Tibial artery (tissue), 4 donors: ENCODE measurements at regions not wholly inside any gene's neighbourhood (a gene's known extent, or its start where the extent isn't known, plus 50 kb on each side); places are given as distances from the start of the nearest gene placed in this dataset.

Source experiments
- DNase-seq, 2 donors: peaks; one replicate each; pipeline ENCODE4 v3.0.0-alpha.2; 2019
- H3K27ac ChIP-seq, 2 donors: fragments of 200-600 bp; sonication (generic) in 1 of 2; 1 replicate in 1 of 2; 2 replicates in 1 of 2; pipeline ENCODE4 v1.5.1; 2018 to 2019; ENCODE audit warnings: mild to moderate bottlenecking in 1 of 2
- H3K27me3 ChIP-seq, 2 donors: fragments of 200-600 bp; sonication (generic) in 1 of 2; one replicate each; pipeline versions ENCODE4 v1.5.1 to v1.6.0; 2016 to 2019
- H3K36me3 ChIP-seq, 3 donors: fragments of 200-600 bp; sonication (generic) in 2 of 3; one replicate each; pipeline ENCODE4 v1.5.1; 2016 to 2019; ENCODE audit warnings: mild to moderate bottlenecking in 2 of 3
- H3K4me1 ChIP-seq, 4 donors: fragments of 200-600 bp; sonication (generic) in 2 of 4; 1 replicate in 3 of 4; 2 replicates in 1 of 4; pipeline ENCODE4 v1.5.1; 2016 to 2019
- H3K4me3 ChIP-seq, 2 donors: fragments of 200-600 bp; sonication (generic) in 1 of 2; 1 replicate in 1 of 2; 2 replicates in 1 of 2; pipeline ENCODE4 v1.5.1; 2018 to 2019; ENCODE audit warnings: mild to moderate bottlenecking in 2 of 2
- H3K9me3 ChIP-seq, 3 donors: fragments of 200-600 bp; sonication (generic) in 1 of 3; one replicate each; pipeline ENCODE4 v1.5.1; 2016 to 2019
- intact Hi-C: fragments of 100-400 bp; cut with DNase I; formaldehyde crosslinking; loops from one replicate; pipeline ENCODE4 v1.15.0; 2023; ENCODE audit warnings: low total_unique reads
- TF ChIP-seq, protein P1 (sequence below), 2 experiments: fragments of 200-600 bp in 1 of 2; fragments of 450-650 bp in 1 of 2; IDR thresholded peaks; one replicate each; pipeline ENCODE4 v1.5.1; 2017 to 2019; ENCODE audit warnings: antibody characterized with exemption in 2 of 2, mild to moderate bottlenecking in 1 of 2, moderate library complexity in 1 of 2

GRCh38 chr11:91147885-91148284 lies 925.0 kb upstream of the CHORDC1 start:
- H3K27ac ChIP-seq, result no peak overlapping the region
- H3K4me3 ChIP-seq, result no peak overlapping the region
- no peaks in the 10 kb centered on the region for H3K4me1 ChIP-seq
- TF ChIP-seq, protein P1, sequence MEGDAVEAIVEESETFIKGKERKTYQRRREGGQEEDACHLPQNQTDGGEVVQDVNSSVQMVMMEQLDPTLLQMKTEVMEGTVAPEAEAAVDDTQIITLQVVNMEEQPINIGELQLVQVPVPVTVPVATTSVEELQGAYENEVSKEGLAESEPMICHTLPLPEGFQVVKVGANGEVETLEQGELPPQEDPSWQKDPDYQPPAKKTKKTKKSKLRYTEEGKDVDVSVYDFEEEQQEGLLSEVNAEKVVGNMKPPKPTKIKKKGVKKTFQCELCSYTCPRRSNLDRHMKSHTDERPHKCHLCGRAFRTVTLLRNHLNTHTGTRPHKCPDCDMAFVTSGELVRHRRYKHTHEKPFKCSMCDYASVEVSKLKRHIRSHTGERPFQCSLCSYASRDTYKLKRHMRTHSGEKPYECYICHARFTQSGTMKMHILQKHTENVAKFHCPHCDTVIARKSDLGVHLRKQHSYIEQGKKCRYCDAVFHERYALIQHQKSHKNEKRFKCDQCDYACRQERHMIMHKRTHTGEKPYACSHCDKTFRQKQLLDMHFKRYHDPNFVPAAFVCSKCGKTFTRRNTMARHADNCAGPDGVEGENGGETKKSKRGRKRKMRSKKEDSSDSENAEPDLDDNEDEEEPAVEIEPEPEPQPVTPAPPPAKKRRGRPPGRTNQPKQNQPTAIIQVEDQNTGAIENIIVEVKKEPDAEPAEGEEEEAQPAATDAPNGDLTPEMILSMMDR (IDR thresholded peaks at IDR 0.05), result no peak
- intact Hi-C loops, result no loop called here
- no peaks in the 10 kb centered on the region for H3K36me3 ChIP-seq
- no peak for DNase-seq
- H3K27me3 ChIP-seq, result no peaks in the 10 kb centered on the region
- H3K9me3 ChIP-seq, result peaks cover 0 to 10% (median 6%) of the 10 kb centered on the region in 3 donors

DNA sequence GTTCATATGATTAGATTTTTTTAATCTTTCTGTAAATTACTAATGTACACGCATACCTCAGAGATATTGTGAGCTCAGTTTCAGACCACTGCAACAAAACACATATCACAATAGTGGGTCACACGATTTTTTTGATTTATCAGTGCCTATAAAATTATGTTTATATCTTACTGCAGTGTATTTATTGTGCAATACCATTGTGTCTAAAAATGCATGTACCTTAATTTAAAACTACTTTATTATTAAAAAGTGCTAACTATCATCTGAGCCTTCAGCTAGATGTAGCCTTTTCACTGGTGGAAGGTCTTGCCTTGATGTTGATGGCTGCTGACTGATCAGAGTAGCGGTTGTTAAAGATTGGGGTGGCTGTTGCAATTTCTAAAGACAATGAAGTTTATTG lies 918.8 kb upstream of the CHORDC1 start:
- intact Hi-C loops, result no loop called here
- TF ChIP-seq, protein P1 (IDR thresholded peaks at IDR 0.05), result no peak
- no peak for DNase-seq
- Histone ChIP-seq H3K4me1 (no peaks in the 10 kb centered on the region), H3K9me3 (no peaks in the 10 kb centered on the region), H3K36me3 (no peaks in the 10 kb centered on the region), H3K4me3 (no peak overlapping the region), H3K27me3 (no peaks in the 10 kb centered on the region), H3K27ac (no peak overlapping the region)

GRCh38 chr11:91136631-91137030 lies 913.8 kb upstream of the CHORDC1 start:
- Histone ChIP-seq H3K4me1 (peaks cover 0 to 21% (median 0%) of the 10 kb centered on the region in 4 donors), H3K9me3 (no peaks in the 10 kb centered on the region), H3K36me3 (no peaks in the 10 kb centered on the region), H3K4me3 (no peak overlapping the region), H3K27me3 (no peaks in the 10 kb centered on the region), H3K27ac (no peak overlapping the region)
- no peak for DNase-seq
- intact Hi-C loops, result no loop called here
- TF ChIP-seq, protein P1 (IDR thresholded peaks at IDR 0.05), result no peak

DNA sequence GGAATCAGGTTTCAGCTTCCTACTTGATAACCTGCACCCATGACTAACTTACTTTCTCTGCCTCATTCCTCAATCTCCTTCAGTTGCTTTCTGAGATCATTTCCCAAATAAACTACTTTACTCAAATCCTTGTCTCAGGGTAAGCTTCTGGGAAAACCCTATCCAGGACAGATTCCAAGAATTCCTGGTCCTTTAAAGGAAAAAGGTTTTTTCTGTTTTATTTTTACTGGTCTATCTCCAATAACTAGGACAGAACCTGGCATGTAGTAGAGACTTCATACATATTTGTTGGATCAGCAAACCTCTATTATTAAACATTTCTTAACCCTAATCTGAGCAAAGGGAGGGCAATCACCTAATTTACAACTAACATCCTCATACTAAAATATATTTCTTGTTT lies 910.5 kb upstream of the CHORDC1 start:
- intact Hi-C loops, result no loop called here
- no peaks in the 10 kb centered on the region for H3K27me3 ChIP-seq
- no peak overlapping the region for H3K4me3 ChIP-seq
- TF ChIP-seq, protein P1 (IDR thresholded peaks at IDR 0.05), result no peak
- no peak for DNase-seq
- H3K27ac ChIP-seq, result peak overlapping the region; percentile 26 to 63
- H3K9me3 ChIP-seq, result no peaks in the 10 kb centered on the region
- no peaks in the 10 kb centered on the region for H3K36me3 ChIP-seq
- H3K4me1 ChIP-seq, result peaks cover 0 to 21% (median 0%) of the 10 kb centered on the region in 4 donors

DNA sequence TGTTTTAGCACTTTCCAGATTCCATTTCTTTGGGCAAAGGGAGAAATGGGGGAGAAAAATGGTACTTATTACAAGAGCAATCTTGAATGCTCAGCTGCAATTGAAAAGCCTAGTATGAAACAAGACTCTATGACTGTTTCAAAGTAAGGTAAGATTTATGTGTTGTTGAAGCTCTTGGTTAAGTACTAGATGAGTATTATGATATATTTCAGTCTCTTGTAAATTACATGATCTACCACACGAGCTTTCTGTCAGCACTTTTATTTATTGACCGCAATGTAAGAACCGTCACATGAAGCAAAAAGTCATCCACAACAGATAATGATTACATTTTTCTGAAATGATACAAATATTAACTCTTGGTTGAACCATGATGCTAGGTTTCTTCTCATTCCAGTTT lies 906.7 kb upstream of the CHORDC1 start:
- H3K36me3 ChIP-seq, result no peaks in the 10 kb centered on the region
- DNase-seq, result no peak
- TF ChIP-seq, protein P1 (IDR thresholded peaks at IDR 0.05), result no peak
- H3K4me3 ChIP-seq, result no peak overlapping the region
- peaks cover 0 to 21% (median 0%) of the 10 kb centered on the region in 4 donors for H3K4me1 ChIP-seq
- H3K9me3 ChIP-seq, result no peaks in the 10 kb centered on the region
- no peaks in the 10 kb centered on the region for H3K27me3 ChIP-seq
- intact Hi-C loops, result no loop called here
- no peak overlapping the region for H3K27ac ChIP-seq

- H3K27me3 ChIP-seq, result no peaks in the 10 kb centered on the region
- no peaks in the 10 kb centered on the region for H3K4me1 ChIP-seq
- H3K9me3 ChIP-seq, result no peaks in the 10 kb centered on the region
- H3K4me3 ChIP-seq, result no peak overlapping the region
- TF ChIP-seq, protein P1 (IDR thresholded peaks at IDR 0.05), result no peak
- no peak for DNase-seq
- H3K36me3 ChIP-seq, result no peaks in the 10 kb centered on the region
- intact Hi-C loops, result no loop called here
- H3K27ac ChIP-seq, result no peak overlapping the region
These were observed 901.5 kb upstream of the CHORDC1 start for GRCh38 chr11:91124363-91124762.
